K562 (cell line): ENCODE measurements at regions not wholly inside any gene's neighbourhood (a gene's known extent, or its start where the extent isn't known, plus 50 kb on each side); places are given as distances from the start of the nearest gene placed in this dataset.

ENCODE experiments used
- CCAR2 ChIP-seq: fragments of 200-400 bp; formaldehyde crosslinking; IDR thresholded peaks from 2 replicates; pipeline ENCODE4 v1.6.1; 2017; ENCODE audit warnings: mild to moderate bottlenecking, low read depth, low read length
- MEF2A ChIP-seq: IDR thresholded peaks from 2 replicates; pipeline ENCODE4 v1.6.1; 2011; ENCODE audit warnings: low read depth, mild to moderate bottlenecking, low read length, moderate library complexity; ENCODE audit not compliant: control insufficient read depth
- NR1H2 ChIP-seq: sonication (generic); formaldehyde crosslinking; IDR thresholded peaks from 2 replicates; pipeline ENCODE4 v1.4.0; 2020; ENCODE audit warnings: mild to moderate bottlenecking, missing genetic modification reagents
- RAD21 ChIP-seq, 2 experiments: fragments of 250-450 bp in 1 of 2; fragments of 450-650 bp in 1 of 2; sonication (Bioruptor Pico) in 1 of 2; formaldehyde crosslinking in 1 of 2; IDR thresholded peaks in 1 of 2; conservative IDR thresholded peaks in 1 of 2; 2 replicates each; pipeline versions ENCODE4 v1.4.0 to v1.8.0; 2020 to 2022; ENCODE audit warnings: mild to moderate bottlenecking in 2 of 2, moderate library complexity in 1 of 2
- SMC3 ChIP-seq: conservative IDR thresholded peaks from 2 replicates; pipeline ENCODE4 v1.6.1; 2011; ENCODE audit warnings: low read depth, low read length, improper control_type of control experiment; ENCODE audit not compliant: insufficient read depth
- YBX1 ChIP-seq: fragments of 450-650 bp; IDR thresholded peaks from 2 replicates; pipeline ENCODE4 v1.7.1; 2016; ENCODE audit warnings: mild to moderate bottlenecking
- TF ChIP-seq, protein P1 (sequence below): sonication (generic); formaldehyde crosslinking; IDR thresholded peaks from 2 replicates; pipeline ENCODE4 v1.8.0; 2022; ENCODE audit warnings: mild to moderate bottlenecking, low read depth, missing genetic modification reagents
- TF ChIP-seq, protein P2 (sequence below), 3 experiments: IDR thresholded peaks in 2 of 3; conservative IDR thresholded peaks in 1 of 3; 2 replicates each; pipeline ENCODE4 v1.5.1; 2011 to 2012; ENCODE audit warnings: low read length in 3 of 3, mild to moderate bottlenecking in 3 of 3, control low read depth in 2 of 3, improper control_type of control experiment in 1 of 3, inconsistent platforms in 1 of 3, low read depth in 1 of 3, mixed read lengths in 1 of 3, moderate library complexity in 1 of 3; ENCODE audit not compliant: insufficient read depth in 2 of 3

DNA sequence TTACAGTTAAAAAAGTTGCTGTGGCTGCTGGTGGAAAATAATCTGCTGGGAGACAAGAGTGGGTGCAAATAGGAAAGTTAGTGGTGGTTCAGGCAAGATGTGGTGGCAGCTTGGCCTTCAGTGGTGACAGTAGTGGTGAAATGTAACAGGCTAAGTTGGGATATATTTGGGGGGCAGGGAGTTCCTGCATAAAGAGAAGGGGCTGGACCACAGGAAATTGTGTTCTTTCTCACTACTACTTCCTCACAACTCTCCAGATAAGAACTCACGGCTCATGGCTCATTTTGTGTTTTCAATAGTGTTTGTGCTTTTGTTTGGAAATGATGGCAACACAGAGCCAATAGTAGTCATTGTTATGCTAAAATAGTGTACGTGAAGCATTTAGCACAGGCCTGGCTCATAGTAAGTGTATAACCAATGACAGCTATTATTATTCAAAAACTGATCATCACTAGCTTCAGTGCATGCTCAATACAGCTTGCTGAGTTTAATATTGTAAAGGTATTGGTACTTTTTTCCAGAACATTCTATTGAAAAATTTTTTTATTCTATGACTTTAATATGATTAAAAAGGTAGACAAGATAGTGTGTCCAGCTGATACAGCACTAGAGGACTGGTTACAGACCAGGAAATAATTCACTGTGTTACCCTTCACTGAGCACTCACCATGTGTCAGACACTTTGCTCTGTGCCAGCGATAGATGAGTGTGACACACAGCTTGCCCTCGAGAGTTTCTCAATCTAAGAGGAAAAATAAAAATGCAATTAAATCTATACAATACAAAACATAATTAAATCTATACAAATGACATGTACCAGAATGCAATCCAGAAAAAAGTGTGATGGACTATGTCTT is 209.8 kb downstream of the POU4F1 start:
- TF ChIP-seq CCAR2 (no peak), NR1H2 (no peak), YBX1 (no peak), RAD21 (CRISPR knock-in tag; conservative IDR thresholded peaks at IDR 0.05 in 1 of 2, IDR thresholded peaks at IDR 0.05 in 1 of 2) (no peak), MEF2A (no peak), SMC3 (no peak)
- TF ChIP-seq, protein P1, sequence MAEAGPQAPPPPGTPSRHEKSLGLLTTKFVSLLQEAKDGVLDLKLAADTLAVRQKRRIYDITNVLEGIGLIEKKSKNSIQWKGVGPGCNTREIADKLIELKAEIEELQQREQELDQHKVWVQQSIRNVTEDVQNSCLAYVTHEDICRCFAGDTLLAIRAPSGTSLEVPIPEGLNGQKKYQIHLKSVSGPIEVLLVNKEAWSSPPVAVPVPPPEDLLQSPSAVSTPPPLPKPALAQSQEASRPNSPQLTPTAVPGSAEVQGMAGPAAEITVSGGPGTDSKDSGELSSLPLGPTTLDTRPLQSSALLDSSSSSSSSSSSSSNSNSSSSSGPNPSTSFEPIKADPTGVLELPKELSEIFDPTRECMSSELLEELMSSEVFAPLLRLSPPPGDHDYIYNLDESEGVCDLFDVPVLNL, result no peak
- TF ChIP-seq, protein P2, sequence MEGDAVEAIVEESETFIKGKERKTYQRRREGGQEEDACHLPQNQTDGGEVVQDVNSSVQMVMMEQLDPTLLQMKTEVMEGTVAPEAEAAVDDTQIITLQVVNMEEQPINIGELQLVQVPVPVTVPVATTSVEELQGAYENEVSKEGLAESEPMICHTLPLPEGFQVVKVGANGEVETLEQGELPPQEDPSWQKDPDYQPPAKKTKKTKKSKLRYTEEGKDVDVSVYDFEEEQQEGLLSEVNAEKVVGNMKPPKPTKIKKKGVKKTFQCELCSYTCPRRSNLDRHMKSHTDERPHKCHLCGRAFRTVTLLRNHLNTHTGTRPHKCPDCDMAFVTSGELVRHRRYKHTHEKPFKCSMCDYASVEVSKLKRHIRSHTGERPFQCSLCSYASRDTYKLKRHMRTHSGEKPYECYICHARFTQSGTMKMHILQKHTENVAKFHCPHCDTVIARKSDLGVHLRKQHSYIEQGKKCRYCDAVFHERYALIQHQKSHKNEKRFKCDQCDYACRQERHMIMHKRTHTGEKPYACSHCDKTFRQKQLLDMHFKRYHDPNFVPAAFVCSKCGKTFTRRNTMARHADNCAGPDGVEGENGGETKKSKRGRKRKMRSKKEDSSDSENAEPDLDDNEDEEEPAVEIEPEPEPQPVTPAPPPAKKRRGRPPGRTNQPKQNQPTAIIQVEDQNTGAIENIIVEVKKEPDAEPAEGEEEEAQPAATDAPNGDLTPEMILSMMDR (IDR thresholded peaks at IDR 0.05 in 2 of 3, conservative IDR thresholded peaks at IDR 0.05 in 1 of 3; ENCODE audit: insufficient read depth in 2 of 3, low read depth in 1 of 3, low read length in 3 of 3), result no peak
